ENCODE measurements at regions not wholly inside any gene's neighbourhood (a gene's known extent, or its start where the extent isn't known, plus 50 kb on each side); places are given as distances from the start of the nearest gene placed in this dataset.

DNA sequence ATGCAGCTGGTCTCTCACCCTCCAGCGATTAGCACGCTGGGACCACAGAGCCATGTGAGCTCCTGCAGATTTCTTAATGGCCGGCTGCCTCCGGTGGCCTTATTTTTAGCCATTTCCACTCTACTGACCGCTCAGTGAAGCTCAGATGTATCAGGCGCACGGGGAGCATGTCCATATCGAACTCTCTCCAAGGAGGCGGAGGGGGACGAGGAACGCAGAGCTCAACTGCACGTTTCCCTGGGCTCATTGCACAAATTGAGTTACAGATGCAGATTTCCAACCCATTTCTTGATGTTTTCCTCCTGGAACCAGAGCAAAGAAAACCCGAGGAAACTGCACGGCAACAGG is 207.1 kb downstream of the CTTN start:
- Histone ChIP-seq H3K4me1 (ENCODE audit: control insufficient read depth in 1 of 2, insufficient read depth in 2 of 2, low read depth in 1 of 2, low read length in 1 of 2) (peaks cover 0 to 26% of the 10 kb centered on the region in 2 experiments; a peak in 1 of 4 replicates), H3K4me2 (no peak overlapping the region), H3K9ac (no peak overlapping the region), H3K9me3 (no peaks in the 10 kb centered on the region), H3K4me3 (ENCODE audit: low read depth in 2 of 2, low read length in 1 of 2) (no peak overlapping the region), H3K36me3 (replicated peaks in 1 of 2; ENCODE audit: control insufficient read depth in 1 of 2, insufficient read depth in 2 of 2, low read length in 1 of 2) (no peaks in the 10 kb centered on the region), H3K27me3 (ENCODE audit: insufficient read depth) (no peaks in the 10 kb centered on the region), H3F3A (replicated peaks; ENCODE audit: insufficient read depth) (no peaks in the 10 kb centered on the region), H2AFZ (ENCODE audit: low read depth) (no peak overlapping the region), H3K79me2 (ENCODE audit: insufficient read depth) (no peaks in the 10 kb centered on the region), H3K27ac (ENCODE audit: low read depth in 2 of 2, low read length in 1 of 2) (no peak overlapping the region), H3K9me2 (no peaks in the 10 kb centered on the region), H4K20me1 (ENCODE audit: insufficient read depth) (no peaks in the 10 kb centered on the region)
- CTCF ChIA-PET, result no interaction called here
- 73% methylated on average over 14 of the region's 14 CpGs for WGBS (ENCODE audit: low lambda C conversion rate)
- no peak for DNase-seq
- TF ChIP-seq, protein P1, sequence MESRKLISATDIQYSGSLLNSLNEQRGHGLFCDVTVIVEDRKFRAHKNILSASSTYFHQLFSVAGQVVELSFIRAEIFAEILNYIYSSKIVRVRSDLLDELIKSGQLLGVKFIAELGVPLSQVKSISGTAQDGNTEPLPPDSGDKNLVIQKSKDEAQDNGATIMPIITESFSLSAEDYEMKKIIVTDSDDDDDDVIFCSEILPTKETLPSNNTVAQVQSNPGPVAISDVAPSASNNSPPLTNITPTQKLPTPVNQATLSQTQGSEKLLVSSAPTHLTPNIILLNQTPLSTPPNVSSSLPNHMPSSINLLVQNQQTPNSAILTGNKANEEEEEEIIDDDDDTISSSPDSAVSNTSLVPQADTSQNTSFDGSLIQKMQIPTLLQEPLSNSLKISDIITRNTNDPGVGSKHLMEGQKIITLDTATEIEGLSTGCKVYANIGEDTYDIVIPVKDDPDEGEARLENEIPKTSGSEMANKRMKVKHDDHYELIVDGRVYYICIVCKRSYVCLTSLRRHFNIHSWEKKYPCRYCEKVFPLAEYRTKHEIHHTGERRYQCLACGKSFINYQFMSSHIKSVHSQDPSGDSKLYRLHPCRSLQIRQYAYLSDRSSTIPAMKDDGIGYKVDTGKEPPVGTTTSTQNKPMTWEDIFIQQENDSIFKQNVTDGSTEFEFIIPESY (IDR thresholded peaks at IDR 0.05; ENCODE audit: borderline replicate concordance, low read depth), result no peak
- TF ChIP-seq JUND (IDR thresholded peaks at IDR 0.05) (no peak), ELF1 (IDR thresholded peaks at IDR 0.05) (no peak), SIN3A (IDR thresholded peaks at IDR 0.05; ENCODE audit: borderline replicate concordance, low read depth, low read length) (no peak), RFX5 (IDR thresholded peaks at IDR 0.05; ENCODE audit: low read length) (no peak), RCOR1 (IDR thresholded peaks at IDR 0.05; ENCODE audit: low read length) (no peak), MXI1 (IDR thresholded peaks at IDR 0.05; ENCODE audit: low read depth, low read length) (no peak)
- TF ChIP-seq, protein P2, sequence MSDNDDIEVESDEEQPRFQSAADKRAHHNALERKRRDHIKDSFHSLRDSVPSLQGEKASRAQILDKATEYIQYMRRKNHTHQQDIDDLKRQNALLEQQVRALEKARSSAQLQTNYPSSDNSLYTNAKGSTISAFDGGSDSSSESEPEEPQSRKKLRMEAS (IDR thresholded peaks at IDR 0.05; ENCODE audit: low read depth), result no peak
- TF ChIP-seq, protein P3, sequence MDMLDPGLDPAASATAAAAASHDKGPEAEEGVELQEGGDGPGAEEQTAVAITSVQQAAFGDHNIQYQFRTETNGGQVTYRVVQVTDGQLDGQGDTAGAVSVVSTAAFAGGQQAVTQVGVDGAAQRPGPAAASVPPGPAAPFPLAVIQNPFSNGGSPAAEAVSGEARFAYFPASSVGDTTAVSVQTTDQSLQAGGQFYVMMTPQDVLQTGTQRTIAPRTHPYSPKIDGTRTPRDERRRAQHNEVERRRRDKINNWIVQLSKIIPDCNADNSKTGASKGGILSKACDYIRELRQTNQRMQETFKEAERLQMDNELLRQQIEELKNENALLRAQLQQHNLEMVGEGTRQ (IDR thresholded peaks at IDR 0.05; ENCODE audit: borderline replicate concordance, low read depth, low read length), result no peak
- POLR2A ChIA-PET, result interaction anchor here (0.8 kb wide), 1 partner anchor 57 kb away, joined by 3 read pairs; no protein-coding TSS in a partner anchor

DNA sequence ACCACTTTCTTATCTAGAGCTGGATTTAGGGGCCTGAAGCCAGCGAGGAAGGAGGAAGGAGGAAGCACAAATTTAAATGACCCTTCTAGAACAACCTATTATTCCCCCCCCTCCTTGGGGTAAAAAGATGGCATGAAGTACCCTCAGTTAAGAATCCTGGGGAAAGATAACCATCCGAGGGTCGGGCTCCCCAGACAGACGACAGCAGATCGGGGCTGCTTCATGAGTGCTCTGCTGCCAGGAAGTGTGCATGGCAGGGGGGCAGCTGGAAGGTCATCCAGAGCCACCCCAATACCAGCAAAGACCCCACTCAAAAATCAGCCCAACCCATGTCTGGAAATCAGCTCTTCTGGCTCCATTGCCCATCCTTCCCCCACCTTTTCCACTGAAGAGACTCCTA is 207.5 kb downstream of the CTTN start:
- POLR2A ChIA-PET, result interaction anchor here (0.8 kb wide), 1 partner anchor 57 kb away, joined by 3 read pairs; no protein-coding TSS in a partner anchor
- no peaks in the 10 kb centered on the region for H3K27me3 ChIP-seq (ENCODE audit: insufficient read depth)
- CTCF ChIA-PET, result no interaction called here
- H3F3A ChIP-seq (replicated peaks; ENCODE audit: insufficient read depth), result no peaks in the 10 kb centered on the region
- H3K79me2 ChIP-seq (ENCODE audit: insufficient read depth), result no peaks in the 10 kb centered on the region
- no peaks in the 10 kb centered on the region for H3K9me3 ChIP-seq
- no peak overlapping the region for H3K27ac ChIP-seq (ENCODE audit: low read depth in 2 of 2, low read length in 1 of 2)
- H3K9me2 ChIP-seq, result no peaks in the 10 kb centered on the region
- peaks cover 0 to 30% of the 10 kb centered on the region in 2 experiments; a peak in 1 of 4 replicates for H3K4me1 ChIP-seq (ENCODE audit: control insufficient read depth in 1 of 2, insufficient read depth in 2 of 2, low read depth in 1 of 2, low read length in 1 of 2)
- WGBS (ENCODE audit: low lambda C conversion rate), result 13% methylated on average over 5 of the region's 5 CpGs
- H3K4me2 ChIP-seq, result no peak overlapping the region
- H3K4me3 ChIP-seq (ENCODE audit: low read depth in 2 of 2, low read length in 1 of 2), result no peak overlapping the region
- no peak for DNase-seq
- TF ChIP-seq ELF1 (IDR thresholded peaks at IDR 0.05) (no peak), MEF2A (IDR thresholded peaks at IDR 0.05; ENCODE audit: borderline replicate concordance, low read depth) (no peak), FOXJ3 (CRISPR knock-in tag; IDR thresholded peaks at IDR 0.05) (no peak)
- TF ChIP-seq, protein P3 (IDR thresholded peaks at IDR 0.05; ENCODE audit: borderline replicate concordance, low read depth, low read length), result no peak
- TF ChIP-seq, protein P4, sequence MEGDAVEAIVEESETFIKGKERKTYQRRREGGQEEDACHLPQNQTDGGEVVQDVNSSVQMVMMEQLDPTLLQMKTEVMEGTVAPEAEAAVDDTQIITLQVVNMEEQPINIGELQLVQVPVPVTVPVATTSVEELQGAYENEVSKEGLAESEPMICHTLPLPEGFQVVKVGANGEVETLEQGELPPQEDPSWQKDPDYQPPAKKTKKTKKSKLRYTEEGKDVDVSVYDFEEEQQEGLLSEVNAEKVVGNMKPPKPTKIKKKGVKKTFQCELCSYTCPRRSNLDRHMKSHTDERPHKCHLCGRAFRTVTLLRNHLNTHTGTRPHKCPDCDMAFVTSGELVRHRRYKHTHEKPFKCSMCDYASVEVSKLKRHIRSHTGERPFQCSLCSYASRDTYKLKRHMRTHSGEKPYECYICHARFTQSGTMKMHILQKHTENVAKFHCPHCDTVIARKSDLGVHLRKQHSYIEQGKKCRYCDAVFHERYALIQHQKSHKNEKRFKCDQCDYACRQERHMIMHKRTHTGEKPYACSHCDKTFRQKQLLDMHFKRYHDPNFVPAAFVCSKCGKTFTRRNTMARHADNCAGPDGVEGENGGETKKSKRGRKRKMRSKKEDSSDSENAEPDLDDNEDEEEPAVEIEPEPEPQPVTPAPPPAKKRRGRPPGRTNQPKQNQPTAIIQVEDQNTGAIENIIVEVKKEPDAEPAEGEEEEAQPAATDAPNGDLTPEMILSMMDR (IDR thresholded peaks at IDR 0.05), result no peak
- no peak overlapping the region for H3K9ac ChIP-seq
- no peak overlapping the region for H2AFZ ChIP-seq (ENCODE audit: low read depth)
- no peaks in the 10 kb centered on the region for H3K36me3 ChIP-seq (replicated peaks in 1 of 2; ENCODE audit: control insufficient read depth in 1 of 2, insufficient read depth in 2 of 2, low read length in 1 of 2)
- no peaks in the 10 kb centered on the region for H4K20me1 ChIP-seq (ENCODE audit: insufficient read depth)

Data from SK-N-SH (cell line).